ENCODE measurements at regions not wholly inside any gene's neighbourhood (a gene's known extent, or its start where the extent isn't known, plus 50 kb on each side); places are given as distances from the start of the nearest gene placed in this dataset.

GRCh38 chr5:72604798-72605154 lies 97.6 kb upstream of the ZNF366 start:
- no peak for TF ChIP-seq CTCF (IDR thresholded peaks at IDR 0.05)
- no peak for TF ChIP-seq POLR2A (IDR thresholded peaks at IDR 0.05)
